ENCODE measurements at regions not wholly inside any gene's neighbourhood (a gene's known extent, or its start where the extent isn't known, plus 50 kb on each side); places are given as distances from the start of the nearest gene placed in this dataset.

DNA sequence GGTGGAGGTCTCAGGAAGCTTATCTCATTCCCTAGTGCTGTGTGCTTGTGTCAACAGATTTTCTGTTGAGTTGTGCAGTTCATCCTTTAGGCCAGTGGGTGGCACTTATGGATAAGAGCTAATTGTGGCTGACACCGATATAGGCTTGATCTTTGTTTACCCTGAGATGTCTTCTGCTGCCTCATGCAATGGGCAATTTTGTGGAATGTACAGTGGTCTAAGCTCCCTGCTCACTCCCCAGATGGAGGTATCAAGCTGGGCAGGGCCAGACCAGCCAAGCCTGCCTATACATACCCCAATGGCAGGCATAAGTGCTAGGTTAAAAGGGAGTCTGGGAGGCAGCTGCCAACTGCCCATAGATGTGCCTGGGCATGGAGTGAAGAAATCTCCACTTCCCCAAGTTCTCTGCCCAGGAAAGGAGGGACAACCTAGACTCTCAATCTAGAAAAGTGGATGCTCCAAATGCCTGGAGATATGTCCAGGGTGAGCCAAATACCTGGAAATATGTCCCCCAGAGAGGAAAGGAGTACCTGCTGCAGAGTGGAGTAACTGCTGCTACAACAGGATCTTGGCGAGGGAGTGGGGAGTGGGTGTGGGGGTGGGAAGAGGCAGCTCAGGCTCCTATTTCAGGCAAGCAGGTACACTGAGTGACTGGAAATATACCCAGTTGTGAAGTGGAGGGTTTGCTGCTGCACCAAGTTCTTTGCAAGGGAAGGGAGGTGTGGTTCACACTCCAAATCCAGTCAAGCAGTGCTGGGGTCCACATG is 53.2 kb upstream of the ARG1 start:
- DNase-seq, result peak; percentile 36 to 67
